ENCODE measurements at regions not wholly inside any gene's neighbourhood (a gene's known extent, or its start where the extent isn't known, plus 50 kb on each side); places are given as distances from the start of the nearest gene placed in this dataset.

- no peak overlapping the region for H3K27ac ChIP-seq
- POLR2A ChIA-PET (ENCODE audit: low non-redundant PET) = no interaction called here
- CTCF ChIA-PET = interaction anchor here (0.6 kb wide), 1 partner anchor 902 kb away, joined by 6 read pairs; no protein-coding TSS in a partner anchor
- no peak for DNase-seq (ENCODE audit: low spot score)
- no peak for TF ChIP-seq CTCF (conservative IDR thresholded peaks at IDR 0.05; ENCODE audit: low read depth)
Measured at GRCh38 chr12:24084800-24085199, 135.3 kb upstream of the SOX5 start.

- CTCF ChIA-PET = no interaction called here
- H3K27ac ChIP-seq = no peak overlapping the region
- DNase-seq (ENCODE audit: low spot score) = no peak
- no peak for TF ChIP-seq CTCF (conservative IDR thresholded peaks at IDR 0.05; ENCODE audit: low read depth)
- POLR2A ChIA-PET (ENCODE audit: low non-redundant PET) = no interaction called here
Measured at GRCh38 chr12:24083838-24084237, 134.4 kb upstream of the SOX5 start.

- POLR2A ChIA-PET (ENCODE audit: low non-redundant PET) = no interaction called here
- CTCF ChIA-PET = interaction anchor here (0.6 kb wide), 1 partner anchor 1260 kb away, joined by 3 read pairs; no protein-coding TSS in a partner anchor
- no peak for TF ChIP-seq CTCF (conservative IDR thresholded peaks at IDR 0.05; ENCODE audit: low read depth)
- no peak for DNase-seq (ENCODE audit: low spot score)
- no peak overlapping the region for H3K27ac ChIP-seq
Measured at GRCh38 chr12:24081606-24082005, 132.1 kb upstream of the SOX5 start.

GRCh38 chr12:24081092-24081529 is 131.6 kb upstream of the SOX5 start:
- DNase-seq (ENCODE audit: low spot score) = no peak
- no peak overlapping the region for H3K27ac ChIP-seq
- ChIA-PET POLR2A (ENCODE audit: low non-redundant PET) (no interaction called here), CTCF (interaction anchor here (0.6 kb wide), 1 partner anchor 1259 kb away, joined by 3 read pairs; no protein-coding TSS in a partner anchor)
- TF ChIP-seq CTCF (conservative IDR thresholded peaks at IDR 0.05; ENCODE audit: low read depth) = no peak

DNA sequence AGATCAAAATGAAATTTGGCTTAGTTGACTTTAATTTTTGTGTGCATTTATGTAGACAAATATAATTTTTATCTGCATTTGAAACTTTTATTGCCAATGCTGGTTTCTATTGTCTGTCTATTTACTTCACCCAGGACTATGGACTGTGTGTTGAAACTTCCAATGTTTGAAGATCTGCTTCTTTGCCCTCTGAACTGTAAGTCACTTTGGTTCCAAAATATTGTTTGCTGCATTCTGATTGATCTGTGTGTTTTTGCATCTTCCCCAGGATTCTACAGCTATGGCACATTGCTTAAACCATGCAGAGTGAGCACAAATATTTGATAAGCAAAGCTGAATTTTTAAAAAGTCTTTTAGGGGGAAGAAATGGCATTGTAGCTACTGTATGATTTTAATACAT is 131.0 kb upstream of the SOX5 start:
- CTCF ChIA-PET = no interaction called here
- DNase-seq (ENCODE audit: low spot score) = no peak
- POLR2A ChIA-PET (ENCODE audit: low non-redundant PET) = no interaction called here
- TF ChIP-seq CTCF (conservative IDR thresholded peaks at IDR 0.05; ENCODE audit: low read depth) = no peak
- H3K27ac ChIP-seq = no peak overlapping the region

GRCh38 chr12:24079083-24079482 is 129.6 kb upstream of the SOX5 start:
- TF ChIP-seq CTCF (conservative IDR thresholded peaks at IDR 0.05; ENCODE audit: low read depth) = no peak
- ChIA-PET POLR2A (ENCODE audit: low non-redundant PET) (no interaction called here), CTCF (no interaction called here)
- H3K27ac ChIP-seq = no peak overlapping the region
- DNase-seq (ENCODE audit: low spot score) = no peak

DNA sequence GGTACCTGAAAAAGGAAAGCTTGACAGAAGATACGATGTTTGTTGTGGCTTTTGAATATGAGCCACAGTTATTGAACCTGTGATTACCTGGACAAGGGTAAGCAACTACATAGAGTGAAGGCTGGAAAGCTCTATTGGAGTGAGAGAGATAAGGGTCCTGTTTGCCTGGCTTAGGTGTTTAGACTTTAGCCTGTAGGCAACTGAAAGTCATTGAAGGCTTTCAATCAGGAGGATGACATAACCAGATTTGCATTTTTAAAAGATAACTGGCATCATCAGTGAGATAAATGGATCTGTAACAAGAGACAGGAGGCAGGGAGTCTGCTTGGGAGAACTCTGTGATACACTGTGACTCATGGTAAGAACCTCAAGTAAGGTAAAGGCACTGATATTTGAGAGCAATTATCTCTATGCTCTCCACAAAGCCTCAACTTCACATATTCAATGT is 128.9 kb upstream of the SOX5 start:
- no peak for TF ChIP-seq CTCF (conservative IDR thresholded peaks at IDR 0.05; ENCODE audit: low read depth)
- no peak overlapping the region for H3K27ac ChIP-seq
- ChIA-PET POLR2A (ENCODE audit: low non-redundant PET) (no interaction called here), CTCF (no interaction called here)
- no peak for DNase-seq (ENCODE audit: low spot score)
